Coronary artery (tissue), 2 donors: ENCODE measurements at regions not wholly inside any gene's neighbourhood (a gene's known extent, or its start where the extent isn't known, plus 50 kb on each side); places are given as distances from the start of the nearest gene placed in this dataset.

Source experiments
- DNase-seq: peaks from one replicate; pipeline ENCODE4 v3.0.0-alpha.2; 2017; ENCODE audit warnings: low spot score
- H3K27ac ChIP-seq, 2 donors: fragments of 200-600 bp; sonication (generic); one replicate each; pipeline ENCODE4 v1.5.1; 2016 to 2019
- H3K4me3 ChIP-seq: fragments of 200-600 bp; sonication (generic); 2 replicates; pipeline ENCODE4 v1.5.1; 2016; ENCODE audit warnings: mild to moderate bottlenecking, moderate library complexity
- TF ChIP-seq, protein P1 (sequence below): fragments of 200-600 bp; sonication (generic); IDR thresholded peaks from one replicate; pipeline ENCODE4 v1.5.1; 2019; ENCODE audit warnings: antibody characterized with exemption

DNA sequence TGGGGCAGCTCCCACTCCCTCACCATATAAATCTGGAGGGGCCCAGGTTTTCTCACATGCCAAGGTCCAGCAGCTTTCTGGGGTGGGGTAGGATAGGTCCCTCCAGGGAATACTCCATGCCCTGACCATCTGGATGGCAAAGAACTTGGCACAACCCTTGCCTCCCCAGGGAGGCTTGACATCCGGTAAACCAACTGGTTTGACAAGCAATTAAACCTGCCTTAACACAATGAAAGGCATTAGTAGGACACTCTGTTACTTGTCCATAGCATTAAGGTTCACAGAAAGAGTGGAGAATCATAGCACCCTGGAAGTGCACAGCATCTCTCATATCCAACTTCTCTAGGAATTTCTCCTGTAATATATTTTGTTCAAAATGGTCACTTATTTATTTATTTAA, 63.9 kb upstream of the MAF start:
- H3K4me3 ChIP-seq, result no peak overlapping the region
- DNase-seq, result no peak
- no peak overlapping the region for H3K27ac ChIP-seq
- TF ChIP-seq, protein P1, sequence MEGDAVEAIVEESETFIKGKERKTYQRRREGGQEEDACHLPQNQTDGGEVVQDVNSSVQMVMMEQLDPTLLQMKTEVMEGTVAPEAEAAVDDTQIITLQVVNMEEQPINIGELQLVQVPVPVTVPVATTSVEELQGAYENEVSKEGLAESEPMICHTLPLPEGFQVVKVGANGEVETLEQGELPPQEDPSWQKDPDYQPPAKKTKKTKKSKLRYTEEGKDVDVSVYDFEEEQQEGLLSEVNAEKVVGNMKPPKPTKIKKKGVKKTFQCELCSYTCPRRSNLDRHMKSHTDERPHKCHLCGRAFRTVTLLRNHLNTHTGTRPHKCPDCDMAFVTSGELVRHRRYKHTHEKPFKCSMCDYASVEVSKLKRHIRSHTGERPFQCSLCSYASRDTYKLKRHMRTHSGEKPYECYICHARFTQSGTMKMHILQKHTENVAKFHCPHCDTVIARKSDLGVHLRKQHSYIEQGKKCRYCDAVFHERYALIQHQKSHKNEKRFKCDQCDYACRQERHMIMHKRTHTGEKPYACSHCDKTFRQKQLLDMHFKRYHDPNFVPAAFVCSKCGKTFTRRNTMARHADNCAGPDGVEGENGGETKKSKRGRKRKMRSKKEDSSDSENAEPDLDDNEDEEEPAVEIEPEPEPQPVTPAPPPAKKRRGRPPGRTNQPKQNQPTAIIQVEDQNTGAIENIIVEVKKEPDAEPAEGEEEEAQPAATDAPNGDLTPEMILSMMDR, result no peak

DNA sequence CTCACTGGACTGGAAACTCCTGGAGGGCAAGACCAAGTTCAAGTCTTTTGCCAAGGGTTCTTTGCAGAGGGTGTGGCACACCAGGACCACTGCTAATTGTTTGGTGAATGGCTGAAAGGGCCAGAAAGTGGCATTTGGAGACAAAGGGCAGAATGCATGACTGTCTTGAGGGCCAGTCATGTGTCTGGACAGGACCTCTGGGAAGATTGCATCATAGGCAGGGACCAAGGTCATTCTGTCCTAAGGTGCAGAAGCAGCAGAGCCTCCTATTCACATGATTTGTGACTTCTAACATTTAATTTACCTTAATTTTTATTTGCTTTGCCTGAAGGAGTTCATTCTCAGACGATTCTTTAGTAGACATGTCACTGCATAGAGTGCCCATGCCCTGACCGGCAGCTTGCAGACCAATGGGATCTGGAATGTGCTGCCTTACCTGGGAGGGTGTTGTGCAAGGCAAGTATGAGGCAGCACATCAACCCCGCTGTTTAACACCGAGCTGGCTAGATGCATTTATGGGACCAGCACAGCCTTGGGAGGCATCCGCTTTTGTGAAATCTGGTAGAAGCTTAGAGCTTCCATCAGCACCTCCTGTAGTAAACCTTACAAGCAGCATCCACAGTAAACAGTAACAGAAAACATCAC, 62.3 kb upstream of the MAF start:
- H3K27ac ChIP-seq, result no peak overlapping the region
- DNase-seq, result no peak
- no peak overlapping the region for H3K4me3 ChIP-seq
- TF ChIP-seq, protein P1, result no peak

- no peak for DNase-seq
- Histone ChIP-seq H3K27ac (no peak overlapping the region), H3K4me3 (no peak overlapping the region)
- TF ChIP-seq, protein P1, result no peak
These were observed 61.6 kb upstream of the MAF start for GRCh38 chr16:79662122-79662521.

- TF ChIP-seq, protein P1, result no peak
- no peak for DNase-seq
- Histone ChIP-seq H3K4me3 (no peak overlapping the region), H3K27ac (no peak overlapping the region)
These were observed 61.0 kb upstream of the MAF start for GRCh38 chr16:79661578-79661977.

GRCh38 chr16:79659344-79659743, 58.8 kb upstream of the MAF start:
- DNase-seq, result no peak
- H3K4me3 ChIP-seq, result no peak overlapping the region
- TF ChIP-seq, protein P1, result no peak
- no peak overlapping the region for H3K27ac ChIP-seq

GRCh38 chr16:79658301-79659033, 57.9 kb upstream of the MAF start:
- Histone ChIP-seq H3K27ac (no peak overlapping the region), H3K4me3 (no peak overlapping the region)
- TF ChIP-seq, protein P1, result no peak
- no peak for DNase-seq

DNA sequence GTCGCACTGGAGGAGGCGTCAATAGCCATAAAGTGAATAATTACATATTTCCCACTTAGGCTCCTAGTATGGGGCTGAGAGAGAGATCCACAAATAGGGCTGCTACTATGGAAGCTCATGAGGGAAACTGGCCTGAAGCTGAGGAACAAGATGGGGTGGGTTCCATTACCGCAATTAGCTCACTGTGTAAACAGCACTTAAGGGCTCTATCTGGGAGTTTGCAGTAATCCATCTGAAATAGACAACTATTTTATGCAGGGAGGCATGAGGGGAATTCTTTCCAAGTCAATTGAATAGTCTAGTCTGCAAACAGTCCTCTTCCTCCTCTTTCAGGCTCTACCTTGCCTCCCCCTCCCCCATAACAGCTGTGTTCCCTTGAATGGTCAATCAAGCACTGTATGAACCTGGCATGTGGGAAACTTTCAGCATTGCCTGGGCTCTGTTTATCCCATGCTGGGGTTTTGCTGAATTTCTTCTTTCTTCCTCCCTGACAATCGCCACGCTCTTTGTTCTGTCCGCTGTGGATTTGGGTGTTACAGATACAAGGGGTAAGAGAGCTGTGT, 56.1 kb upstream of the MAF start:
- H3K4me3 ChIP-seq, result no peak overlapping the region
- no peak for DNase-seq
- TF ChIP-seq, protein P1, result no peak
- no peak overlapping the region for H3K27ac ChIP-seq
